Testis (tissue), 2 donors: ENCODE measurements at regions not wholly inside any gene's neighbourhood (a gene's known extent, or its start where the extent isn't known, plus 50 kb on each side); places are given as distances from the start of the nearest gene placed in this dataset.
"Not testable (repeated sequence)": the region's sequence is repeated elsewhere in the genome, so short reads cannot be mapped to it uniquely, and the experiment has no call there.

ENCODE experiments used
- CTCF ChIP-seq, 3 experiments: fragments of 450-650 bp in 2 of 3; fragments of 200-600 bp in 1 of 3; sonication (generic) in 1 of 3; IDR thresholded peaks; one replicate each; pipeline ENCODE4 v1.5.1; 2016 to 2019; ENCODE audit warnings: antibody characterized with exemption in 3 of 3, mild to moderate bottlenecking in 2 of 3, moderate library complexity in 1 of 3
- POLR2A ChIP-seq: fragments of 450-650 bp; IDR thresholded peaks from one replicate; pipeline ENCODE4 v1.6.1; 2017; ENCODE audit warnings: antibody characterized with exemption, mild to moderate bottlenecking, moderate library complexity

GRCh38 chr14:19109887-19110286 is 142.7 kb downstream of the POTEM start:
- not testable (repeated sequence) for TF ChIP-seq CTCF (IDR thresholded peaks at IDR 0.05); POLR2A
